Ishikawa (cell line): ENCODE measurements at regions not wholly inside any gene's neighbourhood (a gene's known extent, or its start where the extent isn't known, plus 50 kb on each side); places are given as distances from the start of the nearest gene placed in this dataset.

Experiments
- CEBPB ChIP-seq: IDR thresholded peaks from 2 replicates; pipeline ENCODE4 v1.6.1; 2012
- CREB1 ChIP-seq: IDR thresholded peaks from 2 replicates; pipeline ENCODE4 v1.6.1; 2012; ENCODE audit warnings: low read depth
- EGR1 ChIP-seq: IDR thresholded peaks from 2 replicates; pipeline ENCODE4 v1.6.1; 2012
- RAD21 ChIP-seq: IDR thresholded peaks from 2 replicates; pipeline ENCODE4 v1.6.1; 2012; ENCODE audit warnings: low read depth
- YY1 ChIP-seq: IDR thresholded peaks from 2 replicates; pipeline ENCODE4 v1.6.1; 2012; ENCODE audit warnings: low read depth
- TF ChIP-seq, protein P1 (sequence below): IDR thresholded peaks from 2 replicates; pipeline ENCODE4 v1.6.1; 2012; ENCODE audit warnings: low read depth, mild to moderate bottlenecking

DNA sequence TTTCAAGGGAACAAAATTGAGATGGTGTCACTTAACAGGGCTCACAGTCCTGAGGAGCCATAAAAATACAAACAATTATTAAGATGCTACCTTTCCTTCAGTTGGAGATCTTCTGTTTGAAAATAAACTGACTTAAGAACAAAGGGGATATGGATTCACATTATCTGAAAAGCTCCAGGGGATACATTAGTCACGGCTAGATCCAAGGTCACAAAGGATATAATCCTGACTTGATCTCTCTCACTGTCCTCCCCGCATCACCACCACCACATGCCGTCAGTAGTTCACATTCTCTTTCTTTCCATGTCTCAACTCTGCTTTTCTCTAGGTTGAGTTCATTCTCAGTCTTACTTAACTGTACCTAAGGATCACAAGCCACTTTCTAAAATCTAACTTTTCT, 530.4 kb upstream of the MARCKS start:
- TF ChIP-seq CREB1: no peak
- TF ChIP-seq CEBPB: no peak
- no peak for TF ChIP-seq RAD21
- no peak for TF ChIP-seq EGR1
- no peak for TF ChIP-seq YY1
- TF ChIP-seq, protein P1, sequence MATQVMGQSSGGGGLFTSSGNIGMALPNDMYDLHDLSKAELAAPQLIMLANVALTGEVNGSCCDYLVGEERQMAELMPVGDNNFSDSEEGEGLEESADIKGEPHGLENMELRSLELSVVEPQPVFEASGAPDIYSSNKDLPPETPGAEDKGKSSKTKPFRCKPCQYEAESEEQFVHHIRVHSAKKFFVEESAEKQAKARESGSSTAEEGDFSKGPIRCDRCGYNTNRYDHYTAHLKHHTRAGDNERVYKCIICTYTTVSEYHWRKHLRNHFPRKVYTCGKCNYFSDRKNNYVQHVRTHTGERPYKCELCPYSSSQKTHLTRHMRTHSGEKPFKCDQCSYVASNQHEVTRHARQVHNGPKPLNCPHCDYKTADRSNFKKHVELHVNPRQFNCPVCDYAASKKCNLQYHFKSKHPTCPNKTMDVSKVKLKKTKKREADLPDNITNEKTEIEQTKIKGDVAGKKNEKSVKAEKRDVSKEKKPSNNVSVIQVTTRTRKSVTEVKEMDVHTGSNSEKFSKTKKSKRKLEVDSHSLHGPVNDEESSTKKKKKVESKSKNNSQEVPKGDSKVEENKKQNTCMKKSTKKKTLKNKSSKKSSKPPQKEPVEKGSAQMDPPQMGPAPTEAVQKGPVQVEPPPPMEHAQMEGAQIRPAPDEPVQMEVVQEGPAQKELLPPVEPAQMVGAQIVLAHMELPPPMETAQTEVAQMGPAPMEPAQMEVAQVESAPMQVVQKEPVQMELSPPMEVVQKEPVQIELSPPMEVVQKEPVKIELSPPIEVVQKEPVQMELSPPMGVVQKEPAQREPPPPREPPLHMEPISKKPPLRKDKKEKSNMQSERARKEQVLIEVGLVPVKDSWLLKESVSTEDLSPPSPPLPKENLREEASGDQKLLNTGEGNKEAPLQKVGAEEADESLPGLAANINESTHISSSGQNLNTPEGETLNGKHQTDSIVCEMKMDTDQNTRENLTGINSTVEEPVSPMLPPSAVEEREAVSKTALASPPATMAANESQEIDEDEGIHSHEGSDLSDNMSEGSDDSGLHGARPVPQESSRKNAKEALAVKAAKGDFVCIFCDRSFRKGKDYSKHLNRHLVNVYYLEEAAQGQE: no peak
